ENCODE measurements at regions not wholly inside any gene's neighbourhood (a gene's known extent, or its start where the extent isn't known, plus 50 kb on each side); places are given as distances from the start of the nearest gene placed in this dataset.

- DNase-seq (ENCODE audit: low read depth), result no peak
These were observed 347.2 kb upstream of the ADAMTS5 start for GRCh38 chr21:27314131-27314530.

GRCh38 chr21:27306791-27307775 is 340.2 kb upstream of the ADAMTS5 start:
- DNase-seq (ENCODE audit: low read depth), result no peak

- DNase-seq (ENCODE audit: low read depth), result no peak
These were observed 339.3 kb upstream of the ADAMTS5 start for GRCh38 chr21:27306206-27306605.

GRCh38 chr21:27301220-27301619 is 334.3 kb upstream of the ADAMTS5 start:
- DNase-seq (ENCODE audit: low read depth), result no peak

- DNase-seq (ENCODE audit: low read depth), result no peak
These were observed 333.9 kb upstream of the ADAMTS5 start for GRCh38 chr21:27300770-27301169.

- DNase-seq (ENCODE audit: low read depth), result no peak
These were observed 331.6 kb upstream of the ADAMTS5 start for GRCh38 chr21:27298465-27298864.

GRCh38 chr21:27293239-27293638 is 326.4 kb upstream of the ADAMTS5 start:
- DNase-seq (ENCODE audit: low read depth), result no peak

- no peak for DNase-seq (ENCODE audit: low read depth)
These were observed 325.9 kb upstream of the ADAMTS5 start for GRCh38 chr21:27292783-27293182.

- no peak for DNase-seq (ENCODE audit: low read depth)
These were observed 325.3 kb upstream of the ADAMTS5 start for GRCh38 chr21:27292229-27292628.

- no peak for DNase-seq (ENCODE audit: low read depth)
These were observed 324.1 kb upstream of the ADAMTS5 start for GRCh38 chr21:27291006-27291405.

GRCh38 chr21:27290028-27290427 is 323.1 kb upstream of the ADAMTS5 start:
- DNase-seq (ENCODE audit: low read depth), result no peak

GRCh38 chr21:27286760-27287159 is 319.9 kb upstream of the ADAMTS5 start:
- no peak for DNase-seq (ENCODE audit: low read depth)

GRCh38 chr21:27277110-27277509 is 310.2 kb upstream of the ADAMTS5 start:
- no peak for DNase-seq (ENCODE audit: low read depth)

GRCh38 chr21:27275294-27275927 is 308.5 kb upstream of the ADAMTS5 start:
- no peak for DNase-seq (ENCODE audit: low read depth)

GRCh38 chr21:27269644-27270043 is 302.8 kb upstream of the ADAMTS5 start:
- DNase-seq (ENCODE audit: low read depth), result no peak

- no peak for DNase-seq (ENCODE audit: low read depth)
These were observed 301.4 kb upstream of the ADAMTS5 start for GRCh38 chr21:27268290-27268689.

GRCh38 chr21:27265949-27266348 is 299.1 kb upstream of the ADAMTS5 start:
- no peak for DNase-seq (ENCODE audit: low read depth)

GRCh38 chr21:27265492-27265891 is 298.6 kb upstream of the ADAMTS5 start:
- DNase-seq (ENCODE audit: low read depth), result no peak

GRCh38 chr21:27261676-27262075 is 294.8 kb upstream of the ADAMTS5 start:
- no peak for DNase-seq (ENCODE audit: low read depth)

- DNase-seq (ENCODE audit: low read depth), result no peak
These were observed 293.8 kb upstream of the ADAMTS5 start for GRCh38 chr21:27260728-27261127.

GRCh38 chr21:27258742-27259448 is 292.0 kb upstream of the ADAMTS5 start:
- DNase-seq (ENCODE audit: low read depth), result no peak

- DNase-seq (ENCODE audit: low read depth), result no peak
These were observed 291.1 kb upstream of the ADAMTS5 start for GRCh38 chr21:27257908-27258556.

Data from activated T-helper 9 cell treated with anti-CD3 and anti-CD28 coated beads, Interleukin-2, amount 50 U/mL, for 16 hours (primary cell).